A673 (cell line): ENCODE measurements at regions not wholly inside any gene's neighbourhood (a gene's known extent, or its start where the extent isn't known, plus 50 kb on each side); places are given as distances from the start of the nearest gene placed in this dataset.

Experiments
- BruUV-seq: library from RNA; stranded (reverse); fragments of 400-500 nt; replicated peaks from 2 replicates; lab custom pipeline; 2021; lab: Mats Ljungman, UMichigan
- CTCF ChIA-PET: fragments of 300-600 bp; sonication (Branson Sonifier 250); formaldehyde crosslinking; loops from one replicate; lab custom pipeline; 2022; ENCODE audit warnings: antibody characterized with exemption; lab: Charles Lee
- POLR2A ChIA-PET: fragments of 300-600 bp; sonication (Branson Sonifier 250); formaldehyde crosslinking; loops from one replicate; lab custom pipeline; 2022; ENCODE audit warnings: antibody characterized with exemption; ENCODE audit not compliant: low non-redundant PET; lab: Charles Lee
- DNase-seq: peaks from one replicate; pipeline ENCODE4 v3.0.0-alpha.2; 2015; ENCODE audit warnings: low spot score
- H3K27ac ChIP-seq: fragments of 200-600 bp; sonication (generic); 2 replicates; pipeline ENCODE4 v1.5.1; 2016; ENCODE audit warnings: mixed run types, low read depth, mild to moderate bottlenecking, mixed read lengths, antibody characterized with exemption, low read length; ENCODE audit not compliant: poor library complexity, severe bottlenecking
- H3K27me3 ChIP-seq: fragments of 200-600 bp; sonication (generic); replicated peaks from 2 replicates; pipeline ENCODE4 v1.6.1; 2017; ENCODE audit warnings: mixed run types, low read depth, mild to moderate bottlenecking, mixed read lengths, antibody characterized with exemption, low read length; ENCODE audit not compliant: insufficient read depth, poor library complexity
- H3K36me3 ChIP-seq: fragments of 200-600 bp; sonication (generic); 2 replicates; pipeline ENCODE4 v1.6.1; 2016; ENCODE audit warnings: mixed run types, mild to moderate bottlenecking, mixed read lengths, antibody characterized with exemption, low read length; ENCODE audit not compliant: insufficient read depth, poor library complexity, severe bottlenecking
- H3K4me1 ChIP-seq: fragments of 200-600 bp; sonication (generic); 2 replicates; pipeline ENCODE4 v1.6.1; 2017; ENCODE audit warnings: mixed run types, mild to moderate bottlenecking, mixed read lengths, antibody characterized with exemption, low read length; ENCODE audit not compliant: insufficient read depth, poor library complexity, severe bottlenecking
- H3K4me3 ChIP-seq: fragments of 200-600 bp; sonication (generic); 2 replicates; pipeline ENCODE4 v1.5.1; 2016; ENCODE audit warnings: low read depth, mixed run types, mild to moderate bottlenecking, mixed read lengths, low read length; ENCODE audit not compliant: poor library complexity, severe bottlenecking
- H3K9me3 ChIP-seq: fragments of 200-600 bp; sonication (generic); 2 replicates; pipeline ENCODE4 v1.6.1; 2016; ENCODE audit warnings: mixed run types, low read depth, mild to moderate bottlenecking, mixed read lengths, antibody characterized with exemption, low read length; ENCODE audit not compliant: poor library complexity, severe bottlenecking
- CTCF ChIP-seq: fragments of 300-800, 200-600 bp; sonication (generic); conservative IDR thresholded peaks from 2 replicates; pipeline ENCODE4 v1.5.1; 2017; ENCODE audit warnings: low read depth, mild to moderate bottlenecking, antibody characterized with exemption, low read length, moderate library complexity, mixed read lengths
- EZH2 ChIP-seq: fragments of 200-600 bp; sonication (generic); IDR thresholded peaks from 2 replicates; pipeline ENCODE4 v1.6.1; 2017; ENCODE audit warnings: borderline replicate concordance, low read depth, mild to moderate bottlenecking, mixed read lengths, antibody characterized with exemption, low read length; ENCODE audit not compliant: poor library complexity, severe bottlenecking
- intact Hi-C: fragments of 100-400 bp; cut with micrococcal nuclease; formaldehyde crosslinking; loops from one replicate; pipeline ENCODE4 v1.10.0; 2022; ENCODE audit not compliant: unreplicated experiment

GRCh38 chr16:18055411-18055916 lies 281.1 kb downstream of the NPIPA8 start:
- H3K9me3 ChIP-seq, result no peaks in the 10 kb centered on the region
- BruUV-seq, result no TSS peak
- POLR2A ChIA-PET, result no interaction called here

GRCh38 chr16:18050777-18051176 lies 285.8 kb downstream of the NPIPA8 start:
- TF ChIP-seq CTCF, result no peak
- no peak for TF ChIP-seq EZH2
- H3K27ac ChIP-seq, result no peak overlapping the region
- intact Hi-C loops, result no loop called here
- ChIA-PET POLR2A (no interaction called here), CTCF (no interaction called here)
- no peaks in the 10 kb centered on the region for H3K4me1 ChIP-seq
- H3K36me3 ChIP-seq, result no peaks in the 10 kb centered on the region
- H3K27me3 ChIP-seq, result no peaks in the 10 kb centered on the region
- H3K4me3 ChIP-seq, result no peak overlapping the region
- H3K9me3 ChIP-seq, result no peaks in the 10 kb centered on the region
- DNase-seq, result no peak
- BruUV-seq, result no TSS peak

More at GRCh38 chr16:18055411-18055916, 281.1 kb downstream of the NPIPA8 start:
- intact Hi-C loops, result no loop called here
- Histone ChIP-seq H3K27ac (no peak overlapping the region), H3K4me1 (no peaks in the 10 kb centered on the region), H3K27me3 (no peaks in the 10 kb centered on the region), H3K36me3 (no peaks in the 10 kb centered on the region), H3K4me3 (no peak overlapping the region)
- TF ChIP-seq EZH2, result no peak
- TF ChIP-seq CTCF, result no peak
- CTCF ChIA-PET, result no interaction called here
- DNase-seq, result no peak

GRCh38 chr16:18050234-18050633 lies 286.3 kb downstream of the NPIPA8 start:
- CTCF ChIA-PET, result no interaction called here
- no peak for DNase-seq
- no TSS peak for BruUV-seq
- Histone ChIP-seq H3K36me3 (no peaks in the 10 kb centered on the region), H3K9me3 (no peaks in the 10 kb centered on the region), H3K4me3 (no peak overlapping the region), H3K27me3 (no peaks in the 10 kb centered on the region), H3K27ac (no peak overlapping the region), H3K4me1 (no peaks in the 10 kb centered on the region)
- intact Hi-C loops, result no loop called here
- POLR2A ChIA-PET, result no interaction called here
- TF ChIP-seq EZH2 (no peak), CTCF (no peak)
